Pancreas (tissue), 10 donors: ENCODE measurements at regions not wholly inside any gene's neighbourhood (a gene's known extent, or its start where the extent isn't known, plus 50 kb on each side); places are given as distances from the start of the nearest gene placed in this dataset.

Experiments
- ATAC-seq, 4 donors: fragments of 200-7000 bp; cut with Tn5 transposase; one replicate each; pipeline versions ENCODE4 v1.8.0 to v1.9.1; 2020; ENCODE audit warnings: mild to moderate bottlenecking in 4 of 4, moderate library complexity in 4 of 4
- DNase-seq, 6 donors: peaks; one replicate each; pipeline ENCODE4 v3.0.0-alpha.2; 2020
- FAIRE-seq: peaks from 2 replicates; lab custom pipeline; 2012; peaks lifted over from hg19 to GRCh38; lab: Jason Lieb, UNC
- H3K27ac ChIP-seq, 4 donors: fragments of 200-600 bp; sonication (generic); 1 replicate in 3 of 4; 2 replicates in 1 of 4; pipeline versions ENCODE4 v1.5.0 to v1.8.0; 2020
- H3K27me3 ChIP-seq, 4 donors: fragments of 200-600 bp; one replicate each; pipeline ENCODE4 v1.8.0; 2021
- H3K36me3 ChIP-seq, 3 donors: fragments of 200-600 bp; sonication (generic) in 1 of 3; one replicate each; pipeline versions ENCODE4 v1.5.0 to v1.8.0; 2020 to 2021
- H3K4me1 ChIP-seq, 3 donors: fragments of 200-600 bp; one replicate each; pipeline ENCODE4 v1.8.0; 2021
- H3K4me3 ChIP-seq, 4 donors: fragments of 200-600 bp; sonication (generic) in 2 of 4; one replicate each; pipeline versions ENCODE4 v1.5.0 to v1.8.0; 2020 to 2021
- H3K9me3 ChIP-seq, 4 donors: fragments of 200-600 bp; one replicate each; pipeline ENCODE4 v1.8.0; 2021
- CTCF ChIP-seq, 4 donors: fragments of 200-600 bp; sonication (generic) in 3 of 4; IDR thresholded peaks; one replicate each; pipeline versions ENCODE4 v1.5.0 to v1.8.0; 2021; ENCODE audit warnings: antibody characterized with exemption in 4 of 4
- WGBS, 2 donors: extraction: QIAGEN DNeasy Blood & Tissue Kit; methylation state at CpG; one replicate each; pipeline ENCODE4 v1.1.7; 2013; 5-methylcytosine and 5-hydroxymethylcytosine counted together
- intact Hi-C, 3 donors: fragments of 100-400 bp; cut with DNase I; formaldehyde crosslinking; loops; one replicate each; pipeline versions ENCODE4 v1.11.1 to v1.14.2; 2022
- donor health status: healthy with polysubstance abuse.
- donor health status: DM: no; HTN: no; CAD: no; lungs with moderate emphysema.
- donor health status: DM: no; HTN: no; CAD: no.
- donor health status: control.
- donor health status: control.
- donor health status: Bipolar disorder and iron deficiency.
- donor health status: DM: yes; HTN: yes; CAD: no.
- donor health status: DM: no; HTN: no; CAD: no.
- donor health status: DM: no; HTN: no; CAD: no.
- donor health status: DM: yes; HTN: yes; CAD: no.

GRCh38 chr7:26443751-26444150 is 152.1 kb downstream of the SNX10 start:
- Histone ChIP-seq H3K9me3 (no peaks in the 10 kb centered on the region), H3K4me3 (no peak overlapping the region), H3K27ac (no peak overlapping the region), H3K4me1 (peaks cover 0 to 8% (median 7%) of the 10 kb centered on the region in 3 donors), H3K36me3 (no peaks in the 10 kb centered on the region), H3K27me3 (no peaks in the 10 kb centered on the region)
- 36 to 52% methylated on average over 4 of the region's 4 CpGs for WGBS, 2 donors
- no peak for TF ChIP-seq CTCF (IDR thresholded peaks at IDR 0.05)
- FAIRE-seq, result no peak
- peak in 2 of 4 donors; percentile 18 to 36 for ATAC-seq
- no peak for DNase-seq
- intact Hi-C loops, result no loop called here

- Histone ChIP-seq H3K9me3 (no peaks in the 10 kb centered on the region), H3K4me3 (no peak overlapping the region), H3K36me3 (no peaks in the 10 kb centered on the region), H3K27me3 (no peaks in the 10 kb centered on the region), H3K27ac (no peak overlapping the region), H3K4me1 (peaks cover 0 to 8% (median 7%) of the 10 kb centered on the region in 3 donors)
- WGBS, 2 donors, result 82 to 98% methylated on average over 2 of the region's 2 CpGs
- no peak for FAIRE-seq
- no peak for ATAC-seq
- TF ChIP-seq CTCF (IDR thresholded peaks at IDR 0.05), result no peak
- intact Hi-C loops, result no loop called here
- no peak for DNase-seq
Measured at GRCh38 chr7:26444555-26444954, 152.9 kb downstream of the SNX10 start.

- peaks cover 0 to 3% (median under 1%) of the 10 kb centered on the region in 3 donors for H3K4me1 ChIP-seq
- ATAC-seq (no peak), FAIRE-seq (no peak), DNase-seq (no peak)
- no peaks in the 10 kb centered on the region for H3K27me3 ChIP-seq
- H3K36me3 ChIP-seq, result no peaks in the 10 kb centered on the region
- no peaks in the 10 kb centered on the region for H3K9me3 ChIP-seq
- intact Hi-C loops, result no loop called here
- H3K27ac ChIP-seq, result no peak overlapping the region
- TF ChIP-seq CTCF (IDR thresholded peaks at IDR 0.05), result no peak
- no peak overlapping the region for H3K4me3 ChIP-seq
- 80 to 87% methylated on average over 1 of the region's 1 CpG for WGBS, 2 donors
Measured at GRCh38 chr7:26447116-26447515, 155.5 kb downstream of the SNX10 start.

- TF ChIP-seq CTCF (IDR thresholded peaks at IDR 0.05), result no peak
- ATAC-seq (peak in 3 of 4 donors; percentile 51 to 84 (median 82)), DNase-seq (no peak), FAIRE-seq (no peak)
- no peaks in the 10 kb centered on the region for H3K27me3 ChIP-seq
- H3K36me3 ChIP-seq, result no peaks in the 10 kb centered on the region
- H3K9me3 ChIP-seq, result no peaks in the 10 kb centered on the region
- H3K4me3 ChIP-seq, result no peak overlapping the region
- peaks cover 0 to 3% (median 0%) of the 10 kb centered on the region in 3 donors for H3K4me1 ChIP-seq
- intact Hi-C loops, result no loop called here
- peak overlapping the region in 2 of 4 donors; percentile 36 to 69 for H3K27ac ChIP-seq
- 71 to 72% methylated on average over 12 of the region's 12 CpGs for WGBS, 2 donors
Measured at GRCh38 chr7:26449175-26450165, 157.8 kb downstream of the SNX10 start.
